ENCODE measurements at regions not wholly inside any gene's neighbourhood (a gene's known extent, or its start where the extent isn't known, plus 50 kb on each side); places are given as distances from the start of the nearest gene placed in this dataset.

DNA sequence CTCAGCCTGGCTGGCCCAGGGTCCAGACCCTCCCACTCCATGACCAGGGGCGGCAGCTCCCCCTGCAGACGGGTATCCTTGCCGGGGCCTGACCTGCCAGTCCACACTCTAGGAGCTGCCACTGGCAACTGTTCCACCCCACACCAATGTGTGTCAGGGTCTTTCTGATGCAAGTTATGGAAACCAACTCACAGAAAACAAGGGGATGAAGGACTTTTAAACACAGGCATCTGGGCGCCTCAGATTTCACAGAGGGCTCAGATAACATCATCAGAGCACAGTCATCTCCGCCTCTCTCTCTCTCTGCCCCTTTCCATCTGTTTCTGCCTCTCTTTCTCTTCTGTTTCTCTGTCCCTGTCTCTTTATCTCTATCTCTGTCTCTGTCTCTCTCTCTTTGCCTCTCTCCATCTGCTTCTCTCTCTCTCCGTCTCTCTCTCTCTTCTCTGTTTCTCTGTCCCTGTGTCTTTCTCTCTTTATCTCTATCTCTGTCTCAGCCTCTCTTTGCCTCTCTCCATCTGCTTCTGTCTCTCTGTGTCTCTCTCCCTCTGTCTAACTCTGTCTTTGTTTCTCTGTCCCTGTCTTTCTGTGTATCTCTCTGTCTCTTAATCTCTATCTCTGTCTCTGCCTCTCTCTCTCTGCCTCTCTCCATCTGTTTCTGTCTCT lies 67.4 kb upstream of the FBRSL1 start:
- no peak for TF ChIP-seq CTCF (conservative IDR thresholded peaks at IDR 0.05; ENCODE audit: low read length)
- no peak for TF ChIP-seq EZH2phosphoT487 (IDR thresholded peaks at IDR 0.05; ENCODE audit: borderline replicate concordance)
